H1 (cell line): ENCODE measurements at regions not wholly inside any gene's neighbourhood (a gene's known extent, or its start where the extent isn't known, plus 50 kb on each side); places are given as distances from the start of the nearest gene placed in this dataset.
"Not testable (repeated sequence)": the region's sequence is repeated elsewhere in the genome, so short reads cannot be mapped to it uniquely, and the experiment has no call there.

ENCODE experiments used
- ATF2 ChIP-seq: IDR thresholded peaks from 2 replicates; pipeline ENCODE4 v1.6.1; 2012; ENCODE audit warnings: low read length, inconsistent platforms
- CBX5 ChIP-seq: fragments of 300-800, 300-1000 bp; sonication (generic); IDR thresholded peaks from 2 replicates; pipeline ENCODE4 v1.7.1; 2016; ENCODE audit warnings: antibody characterized with exemption, low read length, low read depth
- CHD1 ChIP-seq: IDR thresholded peaks from 2 replicates; pipeline ENCODE4 v1.6.1; 2012; ENCODE audit warnings: low read depth, low read length, improper control_type of control experiment
- CTCF ChIP-seq, 3 experiments: IDR thresholded peaks; 1 replicate in 2 of 3; 2 replicates in 1 of 3; pipeline versions ENCODE4 v1.5.1 to v1.6.1; 2011; ENCODE audit warnings: low read length in 3 of 3, mild to moderate bottlenecking in 3 of 3, inconsistent platforms in 2 of 3, low read depth in 1 of 3, moderate library complexity in 1 of 3; ENCODE audit not compliant: insufficient read depth in 1 of 3; ENCODE audit errors: control extremely low read depth in 1 of 3
- FOSL1 ChIP-seq: IDR thresholded peaks from 2 replicates; pipeline ENCODE4 v1.6.1; 2011; ENCODE audit warnings: mild to moderate bottlenecking, low read depth, low read length, moderate library complexity; ENCODE audit not compliant: insufficient read depth
- JUND ChIP-seq: IDR thresholded peaks from 2 replicates; pipeline ENCODE4 v1.6.1; 2011; ENCODE audit warnings: mild to moderate bottlenecking, improper control_type of control experiment, low read length
- KDM5A ChIP-seq: fragments of 200-600 bp; IDR thresholded peaks from 2 replicates; pipeline ENCODE4 v1.7.1; 2012; ENCODE audit warnings: mild to moderate bottlenecking, low read length, inconsistent platforms, mixed read lengths
- POLR2A ChIP-seq, 2 experiments: IDR thresholded peaks; 1 replicate in 1 of 2; 2 replicates in 1 of 2; pipeline ENCODE4 v1.6.1; 2011; ENCODE audit warnings: low read depth in 2 of 2, low read length in 2 of 2, mild to moderate bottlenecking in 2 of 2; ENCODE audit errors: control extremely low read depth in 1 of 2
- TAF1 ChIP-seq: IDR thresholded peaks from 2 replicates; pipeline ENCODE4 v1.6.1; 2011; ENCODE audit warnings: mild to moderate bottlenecking, low read depth, low read length
- TCF12 ChIP-seq: IDR thresholded peaks from 2 replicates; pipeline ENCODE4 v1.6.1; 2011; ENCODE audit warnings: low read depth, mild to moderate bottlenecking, low read length

- not testable (repeated sequence) for TF ChIP-seq ATF2; KDM5A; POLR2A (IDR thresholded peaks at IDR 0.05; ENCODE audit: control extremely low read depth in 1 of 2, low read depth in 2 of 2, low read length in 2 of 2); CHD1; JUND; FOSL1; CTCF (IDR thresholded peaks at IDR 0.05; ENCODE audit: control extremely low read depth in 1 of 3, insufficient read depth in 1 of 3, low read depth in 1 of 3, low read length in 3 of 3); CBX5; TCF12; TAF1
Observed at GRCh38 chr7:32668387-32669097, 173.3 kb downstream of the AVL9 start.
